Spleen (tissue), 11 donors: ENCODE measurements at regions not wholly inside any gene's neighbourhood (a gene's known extent, or its start where the extent isn't known, plus 50 kb on each side); places are given as distances from the start of the nearest gene placed in this dataset.
"Not testable (repeated sequence)": the region's sequence is repeated elsewhere in the genome, so short reads cannot be mapped to it uniquely, and the experiment has no call there.

Experiments
- DNase-seq: peaks from one replicate; pipeline ENCODE4 v3.0.0-alpha.2; 2020
- H3K27ac ChIP-seq, 8 donors: fragments of 200-600 bp; sonication (generic) in 7 of 8; 1 replicate in 4 of 8; 2 replicates in 4 of 8; pipeline versions ENCODE4 v1.5.0 to v1.8.0; 2016 to 2021; ENCODE audit warnings: inconsistent platforms in 4 of 8, mild to moderate bottlenecking in 4 of 8, moderate library complexity in 1 of 8
- H3K27me3 ChIP-seq, 7 donors: fragments of 200-600 bp; sonication (generic) in 6 of 7; replicated peaks in 1 of 7; 1 replicate in 4 of 7; 2 replicates in 3 of 7; pipeline versions ENCODE4 v1.5.0 to v1.8.0; 2016 to 2021; ENCODE audit warnings: inconsistent platforms in 3 of 7, mild to moderate bottlenecking in 1 of 7
- H3K36me3 ChIP-seq, 6 donors: fragments of 200-600 bp; sonication (generic) in 5 of 6; 1 replicate in 4 of 6; 2 replicates in 2 of 6; pipeline versions ENCODE4 v1.5.0 to v1.8.0; 2016 to 2021; ENCODE audit warnings: inconsistent platforms in 2 of 6
- H3K4me1 ChIP-seq, 6 donors: fragments of 200-600 bp; sonication (generic) in 5 of 6; 1 replicate in 3 of 6; 2 replicates in 3 of 6; pipeline versions ENCODE4 v1.5.0 to v1.8.0; 2016 to 2021; ENCODE audit warnings: inconsistent platforms in 3 of 6
- H3K4me3 ChIP-seq, 8 donors: fragments of 200-600 bp; sonication (generic) in 7 of 8; 1 replicate in 4 of 8; 2 replicates in 4 of 8; pipeline versions ENCODE4 v1.5.0 to v1.8.0; 2016 to 2021; ENCODE audit warnings: inconsistent platforms in 4 of 8, mild to moderate bottlenecking in 4 of 8, moderate library complexity in 2 of 8
- H3K9me3 ChIP-seq, 8 donors: fragments of 200-600 bp; sonication (generic) in 7 of 8; 1 replicate in 4 of 8; 2 replicates in 4 of 8; pipeline versions ENCODE4 v1.5.0 to v1.8.0; 2016 to 2021; ENCODE audit warnings: inconsistent platforms in 4 of 8
- CTCF ChIP-seq, 11 experiments: fragments of 200-600 bp in 7 of 11; fragments of 450-650 bp in 4 of 11; sonication (generic) in 4 of 11; IDR thresholded peaks in 8 of 11; conservative IDR thresholded peaks in 3 of 11; 1 replicate in 7 of 11; 2 replicates in 4 of 11; pipeline versions ENCODE4 v1.4.0 to v1.8.0; 2016 to 2021; ENCODE audit warnings: antibody characterized with exemption in 11 of 11, inconsistent platforms in 4 of 11, mild to moderate bottlenecking in 1 of 11
- POLR2A ChIP-seq, 3 donors: fragments of 450-650 bp; IDR thresholded peaks; one replicate each; pipeline ENCODE4 v1.5.1; 2017; ENCODE audit warnings: antibody characterized with exemption in 3 of 3, mild to moderate bottlenecking in 1 of 3
- POLR2AphosphoS5 ChIP-seq, 3 donors: sonication (generic); formaldehyde crosslinking; IDR thresholded peaks; one replicate each; pipeline ENCODE4 v1.5.1; 2017; ENCODE audit warnings: antibody characterized with exemption in 3 of 3
- WGBS, 5 donors: extraction: QIAGEN DNeasy Blood & Tissue Kit in 3 of 5; methylation state at CpG; one replicate each; pipeline versions ENCODE4 v1.1.5 to v1.1.7; 2013 to 2018; 5-methylcytosine and 5-hydroxymethylcytosine counted together
- intact Hi-C: fragments of 100-400 bp; cut with DNase I; formaldehyde crosslinking; loops from one replicate; pipeline ENCODE4 v1.15.0; 2023; ENCODE audit warnings: low total_unique reads
- donor health status: healthy with polysubstance abuse.
- donor health status: DM: no; HTN: no; CAD: no; lungs with moderate emphysema.
- donor health status: DM: no; HTN: no; CAD: no.
- donor health status: Bipolar disorder and iron deficiency.
- donor health status: healthy.
- donor health status: DM: no; HTN: no; CAD: no.
- donor health status: DM: yes; HTN: yes; CAD: no.

DNA sequence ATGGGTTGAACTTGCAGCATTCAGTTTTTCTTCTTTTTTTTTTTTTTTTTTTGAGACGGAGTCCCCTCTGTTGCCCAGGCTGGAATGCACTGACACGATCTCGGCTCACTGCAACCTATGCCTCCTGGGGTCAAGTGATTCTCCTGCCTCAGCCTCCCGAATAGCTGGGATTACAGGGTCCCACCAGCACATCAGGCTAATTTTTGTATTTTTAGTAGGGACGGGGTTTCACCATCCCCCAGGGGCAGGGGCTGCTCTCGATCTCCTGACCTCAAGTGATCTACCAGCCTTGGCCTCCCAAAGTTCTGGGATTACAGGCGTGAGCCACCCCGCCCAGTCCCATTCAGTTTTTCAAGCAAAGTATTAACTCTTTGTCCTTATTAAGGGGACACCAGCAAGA is 117.6 kb upstream of the PRSS16 start:
- Histone ChIP-seq H3K36me3 (no peaks in the 10 kb centered on the region), H3K27ac (no peak overlapping the region), H3K27me3 (no peaks in the 10 kb centered on the region), H3K4me3 (no peak overlapping the region), H3K4me1 (peaks cover 9 to 59% (median 37%) of the 10 kb centered on the region in 6 donors), H3K9me3 (no peaks in the 10 kb centered on the region)
- 87 to 95% (median 92%) methylated on average over 8 of the region's 8 CpGs for WGBS, 5 donors
- DNase-seq, result no peak
- no peak for TF ChIP-seq CTCF (IDR thresholded peaks at IDR 0.05 in 8 of 11, conservative IDR thresholded peaks at IDR 0.05 in 3 of 11)
- TF ChIP-seq POLR2AphosphoS5 (IDR thresholded peaks at IDR 0.05), result peak in 1 of 3 donors; percentile 8
- intact Hi-C loops, result loop anchor here (5.0 kb wide), 1 partner anchor 32 kb away; no protein-coding TSS in a partner anchor

GRCh38 chr6:27130668-27131428 is 116.7 kb upstream of the PRSS16 start:
- peaks cover 9 to 69% (median 37%) of the 10 kb centered on the region in 6 donors for H3K4me1 ChIP-seq
- peak overlapping the region in 7 of 8 donors; percentile 34 to 72 (median 47) for H3K4me3 ChIP-seq
- TF ChIP-seq POLR2AphosphoS5 (IDR thresholded peaks at IDR 0.05) (no peak), POLR2A (IDR thresholded peaks at IDR 0.05) (no peak), CTCF (IDR thresholded peaks at IDR 0.05 in 8 of 11, conservative IDR thresholded peaks at IDR 0.05 in 3 of 11) (no peak)
- 38 to 44% (median 41%) methylated on average over 7 of the region's 7 CpGs for WGBS, 5 donors
- peak overlapping the region; percentile 92 to 99 (median 96) for H3K27ac ChIP-seq
- intact Hi-C loops, result no loop called here
- DNase-seq, result no peak
- H3K9me3 ChIP-seq, result no peaks in the 10 kb centered on the region
- H3K36me3 ChIP-seq, result no peaks in the 10 kb centered on the region
- H3K27me3 ChIP-seq, result no peaks in the 10 kb centered on the region

DNA sequence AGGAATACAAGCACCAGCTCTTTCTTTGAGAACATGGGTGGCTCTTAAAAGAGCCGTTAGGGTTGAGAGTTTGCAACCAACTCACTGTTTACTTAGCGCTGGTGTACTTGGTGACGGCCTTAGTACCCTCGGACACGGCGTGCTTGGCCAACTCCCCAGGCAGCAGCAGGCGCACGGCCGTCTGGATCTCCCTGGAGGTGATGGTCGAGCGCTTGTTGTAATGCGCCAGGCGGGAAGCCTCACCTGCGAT is 115.3 kb upstream of the PRSS16 start:
- intact Hi-C loops, result not testable (repeated sequence)

GRCh38 chr6:27132532-27133280 is 114.8 kb upstream of the PRSS16 start:
- Histone ChIP-seq H3K4me1 (peaks cover 9 to 73% (median 35%) of the 10 kb centered on the region in 6 donors), H3K36me3 (peaks cover 0 to 5% (median 0%) of the 10 kb centered on the region in 6 donors), H3K4me3 (peak overlapping the region; percentile 35 to 72 (median 44)), H3K9me3 (no peaks in the 10 kb centered on the region), H3K27me3 (no peaks in the 10 kb centered on the region), H3K27ac (peak overlapping the region; percentile 92 to 99 (median 96))
- TF ChIP-seq POLR2A (IDR thresholded peaks at IDR 0.05) (peak; percentile 96 to 99 (median 98)), POLR2AphosphoS5 (IDR thresholded peaks at IDR 0.05) (peak; percentile 100), CTCF (IDR thresholded peaks at IDR 0.05 in 8 of 11, conservative IDR thresholded peaks at IDR 0.05 in 3 of 11) (peak in 1 of 11 experiments; percentile 15)
- intact Hi-C loops, result no loop called here
- WGBS, 5 donors, result 0 to 1% (median 1%) methylated on average over 39 to 53 of the region's 53 CpGs
- DNase-seq, result peak; percentile 96

More for the DNA sequence above, 115.3 kb upstream of the PRSS16 start:
- not testable (repeated sequence) for H3K36me3 ChIP-seq, H3K9me3 ChIP-seq, DNase-seq, H3K27me3 ChIP-seq
- peak overlapping the region; percentile 92 to 99 (median 96) for H3K27ac ChIP-seq
- TF ChIP-seq POLR2AphosphoS5 (IDR thresholded peaks at IDR 0.05), result peak in 1 of 3 donors; percentile 85
- H3K4me3 ChIP-seq, result peak overlapping the region; percentile 34 to 72 (median 44)
- peaks cover 9 to 73% (median 37%) of the 10 kb centered on the region in 6 donors for H3K4me1 ChIP-seq
- WGBS, 5 donors, result 0 to 3% (median 1%) methylated on average over 9 to 14 of the region's 14 CpGs
